Hepatocyte (in vitro differentiated cells): ENCODE measurements at regions not wholly inside any gene's neighbourhood (a gene's known extent, or its start where the extent isn't known, plus 50 kb on each side); places are given as distances from the start of the nearest gene placed in this dataset. TPM values are rescaled to one million over a fixed set of nuclear protein-coding genes. Genes with fewer than 3 reads are reported as not detected.

ENCODE experiments used
- small RNA-seq: library from RNA; depleted of rRNA; stranded (forward); fragments of <200 nt; gene quantifications from one replicate; pipeline ENCODE3, GENCODE V24; 2014

Small RNA genes in the stretch of these regions (small RNA-seq; reads per million reads assigned to genes)
- gene RF00019 (not detected), gene RNU4-63P (not detected)
